BLaER1 treated with 17β-estradiol and CSF1 and Interleukin-3, amounts not matched to agents 10 nM and 100 nM (cell line): ENCODE measurements at regions not wholly inside any gene's neighbourhood (a gene's known extent, or its start where the extent isn't known, plus 50 kb on each side); places are given as distances from the start of the nearest gene placed in this dataset.
A peak's percentile ranks its signal among the peaks of the same experiment; 100 is the strongest.
"Not testable (repeated sequence)": the region's sequence is repeated elsewhere in the genome, so short reads cannot be mapped to it uniquely, and the experiment has no call there.

ENCODE experiments used
- H3K27ac ChIP-seq, 11 experiments: shearing (Covaris generic); formaldehyde crosslinking; 2 replicates each; pipeline ENCODE4 v1.8.1; 2022
- H3K27me3 ChIP-seq, 11 experiments: shearing (Covaris generic); formaldehyde crosslinking; 2 replicates each; pipeline ENCODE4 v1.8.1; 2022
- H3K36me3 ChIP-seq, 11 experiments: shearing (Covaris generic); formaldehyde crosslinking; 2 replicates each; pipeline ENCODE4 v1.8.1; 2022
- H3K4me1 ChIP-seq, 10 experiments: shearing (Covaris generic); formaldehyde crosslinking; 2 replicates each; pipeline ENCODE4 v1.8.1; 2022
- H3K4me2 ChIP-seq, 11 experiments: shearing (Covaris generic); formaldehyde crosslinking; 2 replicates each; pipeline ENCODE4 v1.8.1; 2022
- H3K4me3 ChIP-seq, 10 experiments: shearing (Covaris generic); formaldehyde crosslinking; 2 replicates each; pipeline ENCODE4 v1.8.1; 2022
- H3K9ac ChIP-seq, 11 experiments: shearing (Covaris generic); formaldehyde crosslinking; 2 replicates each; pipeline ENCODE4 v1.8.1; 2022
- H3K9me3 ChIP-seq, 11 experiments: shearing (Covaris generic); formaldehyde crosslinking; replicated peaks in 1 of 11; 2 replicates each; pipeline ENCODE4 v1.8.1; 2022
- H4K20me1 ChIP-seq, 11 experiments: shearing (Covaris generic); formaldehyde crosslinking; 2 replicates each; pipeline ENCODE4 v1.8.1; 2022
- Cebpa-rat ChIP-seq, 11 experiments: shearing (Covaris generic); IDR thresholded peaks; 2 replicates each; pipeline ENCODE4 v1.8.1; 2022

DNA sequence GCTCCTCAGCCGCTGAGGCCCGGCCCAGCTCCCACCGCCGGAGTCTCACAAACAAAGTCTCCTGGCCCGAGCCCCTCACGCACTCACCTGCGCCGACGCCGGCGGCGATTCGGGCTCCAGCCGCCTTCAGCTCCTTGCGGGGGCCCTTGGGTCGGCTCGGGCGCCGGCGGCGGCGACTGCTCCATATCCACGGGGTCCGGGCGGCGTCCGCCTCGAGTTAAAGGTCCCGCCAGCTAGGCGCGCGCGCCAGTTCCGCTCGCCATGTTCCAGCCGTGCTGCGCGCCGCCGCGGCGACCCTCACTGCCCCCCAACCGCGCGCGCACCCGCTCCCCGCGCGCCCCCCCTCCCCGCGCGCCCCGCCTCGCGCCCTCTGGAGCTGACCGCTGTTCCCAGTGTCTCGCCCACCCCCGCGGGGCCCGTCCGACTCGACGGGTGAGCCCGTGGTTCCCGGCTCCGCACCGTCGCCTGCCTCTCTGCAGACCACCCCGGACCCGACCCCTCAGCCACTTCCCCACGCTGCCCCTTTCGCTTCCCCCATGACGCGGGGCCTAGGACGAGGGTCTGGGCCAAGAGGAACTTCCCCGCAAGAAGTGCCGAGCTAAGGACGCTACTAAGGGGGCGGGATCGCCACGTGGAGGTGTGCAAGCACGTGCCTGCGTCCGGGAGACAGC is 396.1 kb downstream of the ZNF33B start:
- no peaks in the 10 kb centered on the region for H3K36me3 ChIP-seq
- no peak overlapping the region for H3K4me2 ChIP-seq
- TF ChIP-seq Cebpa-rat (IDR thresholded peaks at IDR 0.05), result no peak
- H3K27me3 ChIP-seq, result peaks cover 27 to 52% (median 35%) of the 10 kb centered on the region in 11 experiments
- no peaks in the 10 kb centered on the region for H4K20me1 ChIP-seq
- H3K9me3 ChIP-seq, result peaks cover 0 to 9% (median 0%) of the 10 kb centered on the region in 11 experiments; a peak in 12 of 22 replicates
- H3K4me1 ChIP-seq, result no peaks in the 10 kb centered on the region
- H3K4me3 ChIP-seq, result peak overlapping the region in 2 of 10 experiments; percentile 35 to 48; a peak in 1 of 20 replicates
- H3K27ac ChIP-seq, result no peak overlapping the region
- H3K9ac ChIP-seq, result no peak overlapping the region

DNA sequence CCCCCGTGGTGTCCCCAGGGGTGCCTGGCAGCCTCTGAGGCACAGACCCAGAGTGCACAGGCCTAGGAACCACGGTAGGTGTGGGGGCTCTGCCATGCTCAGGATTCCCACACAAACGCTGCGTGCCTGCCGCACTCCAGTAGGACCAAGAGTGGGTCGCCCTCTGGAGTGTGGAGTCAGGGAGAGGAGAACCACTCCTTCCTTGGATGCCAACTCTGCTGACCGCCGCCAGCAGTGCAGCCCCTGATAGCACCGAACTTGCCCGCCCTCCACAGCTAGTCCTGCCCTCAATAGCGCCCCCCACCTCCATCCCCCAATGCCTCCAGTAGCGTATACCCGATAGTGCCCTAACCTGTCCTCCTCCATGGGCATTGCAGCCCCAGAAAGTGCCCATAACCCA is 402.0 kb downstream of the ZNF33B start:
- not testable (repeated sequence) for H3K9me3 ChIP-seq, H3K9ac ChIP-seq, H4K20me1 ChIP-seq, H3K36me3 ChIP-seq, H3K4me1 ChIP-seq, H3K4me3 ChIP-seq, H3K27me3 ChIP-seq, H3K27ac ChIP-seq, H3K4me2 ChIP-seq

DNA sequence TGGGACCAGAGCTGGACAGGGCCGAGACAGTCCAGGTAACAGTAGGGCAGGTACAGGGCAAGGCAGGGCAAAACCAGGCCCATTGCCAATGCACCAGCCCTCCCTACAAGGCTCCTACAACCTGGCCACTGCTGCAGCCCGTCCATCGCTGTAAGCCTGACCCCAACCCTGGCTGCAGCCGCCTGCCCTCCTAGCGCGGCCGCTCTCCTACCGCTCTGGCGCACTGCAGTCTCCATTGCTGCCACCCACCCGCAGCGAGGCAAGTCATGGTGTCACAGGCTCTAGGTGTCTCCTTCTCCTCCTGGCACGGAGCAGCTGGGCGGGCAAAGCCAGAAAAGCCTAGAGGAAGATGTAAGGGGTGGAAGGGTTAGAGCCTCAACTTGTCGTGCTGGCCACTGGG is 402.6 kb downstream of the ZNF33B start:
- H3K27ac ChIP-seq, H3K9ac ChIP-seq, H3K4me1 ChIP-seq, H4K20me1 ChIP-seq, H3K27me3 ChIP-seq, H3K36me3 ChIP-seq, H3K9me3 ChIP-seq, H3K4me2 ChIP-seq, H3K4me3 ChIP-seq: not testable (repeated sequence)

DNA sequence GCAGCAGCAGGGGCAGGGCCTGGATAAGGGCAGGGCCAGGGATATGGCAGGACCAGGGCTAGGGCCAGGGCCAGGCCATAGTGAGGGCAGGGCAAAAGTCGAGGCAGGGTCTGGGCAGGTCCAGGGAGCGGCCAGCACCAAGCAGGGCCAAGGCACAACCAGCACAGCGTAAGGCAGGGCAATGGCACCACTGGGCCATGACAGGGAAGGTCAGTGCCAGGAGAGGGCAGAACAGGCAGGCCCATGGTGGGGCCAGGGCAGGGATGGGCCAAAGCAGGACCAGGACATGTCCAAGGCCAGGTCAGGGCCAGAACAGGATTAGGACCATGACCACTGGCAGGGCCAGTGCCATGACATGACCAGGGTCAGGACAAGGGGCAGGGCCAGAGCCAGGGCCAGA is 403.1 kb downstream of the ZNF33B start:
- H4K20me1 ChIP-seq, H3K9me3 ChIP-seq, H3K9ac ChIP-seq: not testable (repeated sequence)

DNA sequence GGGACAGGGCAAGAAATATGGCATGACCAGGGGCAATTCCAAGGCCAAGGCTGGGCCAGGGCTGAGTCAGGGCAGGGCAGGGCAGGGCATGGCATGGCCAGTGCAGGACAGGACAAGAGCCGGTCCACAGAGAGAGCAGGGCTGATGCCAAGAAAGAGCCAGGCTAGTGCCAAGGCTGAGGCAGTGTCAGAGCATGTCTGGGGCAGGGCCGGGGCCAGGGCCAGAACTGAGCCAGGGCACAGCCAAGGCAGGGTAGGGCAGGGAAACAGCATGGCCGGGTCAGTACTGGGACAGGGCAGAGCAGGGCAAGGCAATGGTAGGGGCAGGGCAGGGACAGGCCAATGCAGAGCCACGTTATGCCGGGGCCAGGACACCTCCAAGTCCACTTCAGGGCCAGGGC is 403.9 kb downstream of the ZNF33B start:
- H3K27ac ChIP-seq, H3K27me3 ChIP-seq, H4K20me1 ChIP-seq, H3K9me3 ChIP-seq, H3K4me3 ChIP-seq, H3K4me1 ChIP-seq, H3K9ac ChIP-seq, H3K36me3 ChIP-seq, H3K4me2 ChIP-seq: not testable (repeated sequence)

More for the DNA sequence above, 403.1 kb downstream of the ZNF33B start:
- H3K36me3 ChIP-seq, H3K4me2 ChIP-seq, H3K27ac ChIP-seq, H3K4me3 ChIP-seq, H3K27me3 ChIP-seq, H3K4me1 ChIP-seq: not testable (repeated sequence)

DNA sequence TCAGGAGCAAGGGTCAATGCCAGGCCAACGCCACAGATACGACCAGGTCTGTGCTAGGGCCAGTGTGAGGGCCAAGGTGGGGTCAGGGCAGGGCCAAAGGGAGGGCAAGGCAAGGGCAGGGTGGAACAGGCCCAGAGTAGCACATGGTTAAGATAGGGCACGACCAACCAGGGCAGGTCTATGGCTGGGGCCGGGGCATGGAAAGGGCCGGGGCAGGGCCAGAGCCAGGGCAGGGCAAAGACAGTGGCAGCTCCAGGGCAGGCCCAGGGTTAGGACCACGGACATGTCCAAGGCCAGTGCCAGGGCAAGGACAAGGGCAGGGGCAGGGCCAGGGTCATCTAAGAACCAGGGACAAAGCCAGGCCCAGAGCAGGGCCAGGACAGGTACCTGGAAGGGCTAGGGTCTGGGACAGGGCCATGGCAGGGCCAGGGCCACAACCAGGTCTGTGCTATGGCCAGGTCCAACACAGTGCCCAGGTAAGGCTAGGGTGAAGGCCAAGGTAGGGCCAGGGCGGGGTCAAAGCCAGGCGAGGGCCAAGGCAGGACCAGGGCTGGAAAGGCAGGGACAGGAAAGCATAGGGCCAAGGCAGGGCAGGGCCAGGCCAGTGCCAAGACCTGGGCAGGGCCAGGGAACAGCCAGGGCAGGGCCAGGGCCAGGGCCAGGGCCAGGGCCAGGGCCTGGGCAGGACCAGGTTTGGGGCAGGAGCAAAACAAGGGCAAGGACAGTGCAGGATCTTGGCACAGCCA is 404.7 kb downstream of the ZNF33B start:
- H4K20me1 ChIP-seq, H3K4me1 ChIP-seq, H3K36me3 ChIP-seq, H3K27ac ChIP-seq, H3K9ac ChIP-seq, H3K4me2 ChIP-seq, H3K4me3 ChIP-seq, H3K27me3 ChIP-seq, H3K9me3 ChIP-seq: not testable (repeated sequence)

DNA sequence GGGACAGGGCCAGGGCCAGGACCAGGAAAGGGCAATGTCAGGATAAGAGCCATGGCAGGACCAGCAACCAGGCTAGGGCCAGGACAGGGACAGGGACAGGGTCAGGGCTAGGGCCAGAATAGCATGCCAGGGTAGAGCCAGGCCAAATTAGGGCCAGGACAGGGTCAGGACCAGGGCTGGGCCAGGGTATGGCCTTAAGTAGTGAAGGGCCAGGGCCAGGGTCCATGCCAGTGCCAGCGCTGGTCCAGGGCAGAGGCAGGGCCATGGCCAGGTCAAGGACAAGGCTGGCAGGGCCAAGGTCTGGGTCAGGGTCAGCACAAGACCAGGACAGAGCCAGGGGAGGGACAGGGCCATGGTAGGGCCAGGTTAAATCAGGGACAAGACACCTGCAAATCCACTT is 405.4 kb downstream of the ZNF33B start:
- not testable (repeated sequence) for H3K9me3 ChIP-seq, H3K9ac ChIP-seq, H3K36me3 ChIP-seq, H3K4me3 ChIP-seq, H4K20me1 ChIP-seq, H3K4me1 ChIP-seq, H3K27ac ChIP-seq, H3K4me2 ChIP-seq, H3K27me3 ChIP-seq

DNA sequence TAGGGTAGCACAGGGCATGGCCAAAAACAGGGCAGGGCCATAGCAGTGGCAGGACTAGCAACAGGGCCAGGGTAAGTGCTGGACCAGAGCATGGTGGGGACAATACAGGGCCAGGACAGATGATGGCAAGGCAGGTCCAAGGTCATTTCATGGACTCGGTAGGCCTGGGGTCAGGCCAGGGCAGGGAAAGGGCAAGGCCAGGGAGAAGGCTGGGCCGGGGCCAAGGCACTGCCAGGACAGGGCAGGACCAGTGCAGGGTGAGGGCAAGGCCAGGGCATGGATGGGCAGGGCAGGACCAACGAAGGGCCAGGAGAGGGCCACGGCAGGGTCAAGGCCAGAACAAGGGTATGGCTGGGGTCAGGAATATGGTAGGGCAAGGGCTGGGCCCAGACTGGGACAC is 407.6 kb downstream of the ZNF33B start:
- H3K27ac ChIP-seq, H3K4me1 ChIP-seq, H3K9me3 ChIP-seq, H3K9ac ChIP-seq, H3K4me3 ChIP-seq, H3K27me3 ChIP-seq, H3K4me2 ChIP-seq, H3K36me3 ChIP-seq, H4K20me1 ChIP-seq: not testable (repeated sequence)

DNA sequence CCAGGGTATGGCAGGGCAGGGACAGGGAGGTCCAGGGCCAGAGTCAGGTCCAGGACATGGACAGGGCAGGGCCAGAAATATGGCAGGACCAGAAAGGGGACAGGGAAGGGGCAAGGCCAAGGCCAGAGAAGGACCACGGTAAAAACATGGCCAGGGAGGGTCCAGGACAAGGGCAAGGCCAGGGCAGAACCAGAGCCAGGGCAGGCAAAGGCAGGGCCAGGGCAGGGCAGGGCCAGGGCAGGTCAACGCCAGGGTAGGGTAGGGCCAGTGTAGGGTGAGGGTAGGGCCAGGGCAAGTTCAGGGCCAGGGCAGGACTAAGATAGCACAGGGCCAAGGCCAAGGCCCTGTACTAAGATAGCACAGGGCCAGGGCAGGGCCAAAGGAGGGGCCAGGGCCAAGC is 408.3 kb downstream of the ZNF33B start:
- H3K4me1 ChIP-seq, H3K4me3 ChIP-seq, H3K9me3 ChIP-seq, H3K4me2 ChIP-seq, H3K27me3 ChIP-seq, H3K27ac ChIP-seq, H3K9ac ChIP-seq, H3K36me3 ChIP-seq, H4K20me1 ChIP-seq: not testable (repeated sequence)

DNA sequence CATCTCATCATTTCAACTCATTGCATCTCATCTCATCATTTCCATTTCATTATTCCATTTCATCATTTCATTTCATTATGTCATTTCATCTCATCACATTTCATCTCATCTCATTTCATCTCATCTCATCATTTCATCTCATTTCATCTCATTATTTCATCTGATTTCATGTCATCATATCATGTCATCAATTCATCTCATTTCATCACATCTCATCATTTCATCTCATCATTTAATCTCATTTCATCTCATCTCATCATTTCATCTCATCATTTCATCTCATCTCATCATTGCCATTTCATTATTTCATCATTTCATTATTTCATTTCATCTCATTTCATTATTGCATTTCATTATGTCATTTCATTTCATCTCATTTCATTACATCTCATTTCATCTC is 410.5 kb downstream of the ZNF33B start:
- not testable (repeated sequence) for H3K4me3 ChIP-seq, H3K27ac ChIP-seq, H3K36me3 ChIP-seq, H3K4me1 ChIP-seq, H3K9me3 ChIP-seq, H3K27me3 ChIP-seq, H3K4me2 ChIP-seq, H3K9ac ChIP-seq, H4K20me1 ChIP-seq

DNA sequence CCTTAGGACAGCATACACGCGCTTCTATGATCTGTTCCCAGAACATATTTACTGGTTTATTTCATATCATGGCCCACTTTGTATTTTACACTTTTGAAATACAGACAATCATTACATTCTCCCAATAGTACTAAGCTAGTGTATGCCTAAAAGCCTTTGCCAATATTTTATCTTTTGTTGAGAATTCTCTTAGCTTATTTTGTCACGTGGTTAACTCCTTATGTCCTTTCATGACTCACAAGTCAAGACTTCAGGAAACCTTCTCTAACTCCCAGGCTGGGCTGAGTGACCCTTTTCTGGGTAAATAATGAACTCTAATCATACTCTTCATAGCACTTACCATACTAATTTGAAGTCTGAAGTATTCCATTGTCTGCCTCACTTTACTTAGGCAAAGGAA is 444.8 kb downstream of the ZNF33B start:
- H3K4me3 ChIP-seq, H3K9ac ChIP-seq, H3K4me1 ChIP-seq: not testable (repeated sequence)

DNA sequence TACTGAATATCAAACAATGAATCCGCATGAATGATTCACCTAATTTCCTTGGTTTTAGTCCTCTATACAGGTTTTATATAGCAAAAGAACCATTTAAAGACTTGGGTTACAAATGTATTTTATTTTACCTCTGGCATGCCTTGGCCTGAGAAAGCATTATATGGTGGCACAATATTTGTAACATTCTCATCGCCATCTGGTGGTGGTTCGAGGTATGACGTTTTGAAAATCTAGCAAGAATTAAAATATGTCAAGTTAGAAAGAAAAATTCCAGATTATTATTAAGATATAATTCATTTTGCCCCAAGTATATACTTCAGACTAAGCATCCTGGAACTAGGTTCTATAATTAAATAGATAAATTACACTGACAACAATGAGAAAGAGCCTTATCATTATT is 445.9 kb downstream of the ZNF33B start:
- not testable (repeated sequence) for H3K4me1 ChIP-seq, H3K9me3 ChIP-seq, H3K27ac ChIP-seq, H3K36me3 ChIP-seq, H3K27me3 ChIP-seq, H3K9ac ChIP-seq, H4K20me1 ChIP-seq, H3K4me2 ChIP-seq, H3K4me3 ChIP-seq

More for the DNA sequence above, 444.8 kb downstream of the ZNF33B start:
- H3K9me3 ChIP-seq, H3K36me3 ChIP-seq, H3K27ac ChIP-seq, H3K4me2 ChIP-seq, H4K20me1 ChIP-seq, H3K27me3 ChIP-seq: not testable (repeated sequence)

DNA sequence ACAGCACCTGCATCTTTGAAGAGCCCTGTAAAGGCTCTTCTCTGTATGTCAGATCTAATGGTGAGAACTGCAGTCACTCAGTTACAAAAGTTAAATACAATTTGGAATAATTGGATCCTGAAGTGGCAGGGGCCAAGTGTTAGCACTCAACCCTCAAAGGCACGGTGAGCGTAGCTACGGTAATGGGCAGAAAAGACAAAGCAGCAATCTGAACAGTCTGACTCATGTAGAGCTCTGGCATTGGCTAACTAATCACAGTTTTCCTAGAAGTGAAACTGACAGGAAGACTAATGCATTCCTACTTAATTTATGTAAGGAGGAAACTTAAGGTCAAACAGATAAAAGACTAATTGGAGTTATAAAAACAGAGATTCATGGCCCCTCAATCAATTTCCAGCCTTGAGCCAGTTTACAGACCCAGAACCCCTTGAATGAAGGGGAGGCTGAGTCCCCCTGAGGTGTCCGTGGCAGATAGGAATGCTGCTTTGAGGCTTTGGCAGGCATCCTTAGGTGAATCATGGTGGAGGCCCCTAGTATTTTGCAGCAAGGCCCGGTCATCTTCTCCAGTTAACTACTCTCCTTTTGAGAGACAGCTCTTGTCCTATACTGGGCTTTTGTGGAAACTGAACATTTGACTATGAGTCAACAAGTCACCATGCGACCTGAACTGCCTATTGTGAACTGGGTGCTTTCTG is 450.7 kb downstream of the ZNF33B start:
- not testable (repeated sequence) for H3K9me3 ChIP-seq, H4K20me1 ChIP-seq, H3K9ac ChIP-seq, H3K4me1 ChIP-seq, H3K27ac ChIP-seq, H3K27me3 ChIP-seq, H3K4me3 ChIP-seq, H3K36me3 ChIP-seq, H3K4me2 ChIP-seq
